ENCODE measurements at regions not wholly inside any gene's neighbourhood (a gene's known extent, or its start where the extent isn't known, plus 50 kb on each side); places are given as distances from the start of the nearest gene placed in this dataset.

DNA sequence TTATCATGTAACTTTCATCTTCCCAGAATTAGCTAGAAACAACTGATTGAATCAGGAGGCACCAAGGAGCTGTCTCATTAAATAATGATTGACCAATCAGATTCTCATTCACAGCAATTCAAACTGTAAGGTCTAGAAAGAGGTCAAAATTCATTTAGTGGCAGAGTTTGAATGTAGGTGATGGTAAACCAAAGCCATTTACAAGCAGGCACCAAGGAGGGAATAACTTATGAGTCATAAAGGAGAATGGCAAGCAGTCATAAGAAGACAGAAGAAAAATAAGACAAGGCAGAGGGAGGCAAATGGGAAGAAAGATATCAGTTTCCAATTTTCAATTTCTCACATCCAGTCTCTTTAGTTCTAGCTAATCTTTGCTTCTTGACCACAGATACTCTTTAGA lies 52.9 kb upstream of the DEFB112 start:
- Histone ChIP-seq H3K4me3 (no peak overlapping the region), H3K27ac (no peak overlapping the region)

- H3K4me3 ChIP-seq, result no peak overlapping the region
Measured at GRCh38 chr6:50110587-50110986, 60.9 kb upstream of the DEFB112 start.

GRCh38 chr6:50112981-50113857 lies 63.5 kb upstream of the DEFB112 start:
- no peak overlapping the region for H3K27ac ChIP-seq
- no peak overlapping the region for H3K4me3 ChIP-seq

More at GRCh38 chr6:50110587-50110986, 60.9 kb upstream of the DEFB112 start:
- H3K27ac ChIP-seq, result no peak overlapping the region

- H3K27ac ChIP-seq, result no peak overlapping the region
- H3K4me3 ChIP-seq, result no peak overlapping the region
Measured at GRCh38 chr6:50116390-50116789, 66.7 kb upstream of the DEFB112 start.

DNA sequence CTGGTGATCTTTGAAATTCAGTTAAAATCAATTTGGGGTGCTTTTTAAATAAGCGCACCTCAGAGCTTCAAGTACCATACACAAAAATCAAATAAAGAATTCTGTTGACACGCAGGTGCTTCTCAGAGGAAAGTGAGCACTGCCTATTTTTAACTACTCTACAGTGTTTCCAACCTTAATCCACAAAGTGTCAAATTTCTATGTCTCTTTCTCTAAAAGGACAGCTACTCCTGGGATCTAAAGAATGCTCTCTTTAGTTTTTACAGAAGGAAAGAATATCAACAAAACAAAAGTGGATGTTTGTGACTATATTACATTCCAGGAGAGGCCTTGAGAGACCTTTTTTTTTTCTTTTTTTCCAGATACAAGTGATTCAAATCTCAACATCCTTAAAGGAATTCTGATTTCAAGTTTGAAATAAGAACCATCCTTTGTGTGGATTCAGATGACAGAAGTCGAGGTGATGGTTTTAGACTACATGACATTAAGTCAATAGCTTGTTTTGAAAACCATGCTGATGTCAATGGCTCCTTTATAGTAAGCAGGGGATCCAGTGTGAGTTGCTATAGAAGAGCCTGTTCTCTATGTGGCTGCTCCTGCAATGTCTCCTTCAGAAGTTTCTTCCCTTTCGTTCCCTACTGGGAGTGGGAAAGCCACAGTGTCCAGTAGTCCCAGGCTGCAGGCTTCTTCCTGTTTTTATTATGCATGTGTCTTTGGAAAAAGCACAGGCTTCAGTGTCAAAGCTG lies 67.2 kb upstream of the DEFB112 start:
- Histone ChIP-seq H3K27ac (no peak overlapping the region), H3K4me3 (no peak overlapping the region)

DNA sequence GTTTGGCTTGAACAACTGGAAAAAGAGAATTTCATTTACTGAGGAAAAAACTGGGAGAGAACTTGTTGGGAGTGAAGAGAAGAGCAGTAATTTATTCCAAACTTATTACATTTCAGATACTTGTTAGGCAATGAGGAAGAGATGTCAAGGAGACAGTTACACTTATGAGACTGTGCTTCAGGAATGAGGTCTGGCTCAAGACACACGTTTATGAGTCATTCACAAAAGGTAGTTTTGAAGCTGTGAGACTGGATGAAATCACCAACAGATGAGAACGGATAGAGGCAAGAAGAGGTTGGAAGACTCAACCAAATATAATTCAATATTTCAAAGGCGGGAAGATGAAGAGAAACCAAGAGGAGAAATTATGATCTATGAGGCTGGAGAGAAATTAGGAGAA lies 70.6 kb upstream of the DEFB112 start:
- Histone ChIP-seq H3K4me3 (no peak overlapping the region), H3K27ac (no peak overlapping the region)

GRCh38 chr6:50123688-50124087 lies 74.0 kb upstream of the DEFB112 start:
- no peak overlapping the region for H3K27ac ChIP-seq
- H3K4me3 ChIP-seq, result no peak overlapping the region

GRCh38 chr6:50124572-50124971 lies 74.8 kb upstream of the DEFB112 start:
- Histone ChIP-seq H3K4me3 (no peak overlapping the region), H3K27ac (no peak overlapping the region)

- no peak overlapping the region for H3K27ac ChIP-seq
- H3K4me3 ChIP-seq, result no peak overlapping the region
Measured at GRCh38 chr6:50128420-50129005, 78.8 kb upstream of the DEFB112 start.

DNA sequence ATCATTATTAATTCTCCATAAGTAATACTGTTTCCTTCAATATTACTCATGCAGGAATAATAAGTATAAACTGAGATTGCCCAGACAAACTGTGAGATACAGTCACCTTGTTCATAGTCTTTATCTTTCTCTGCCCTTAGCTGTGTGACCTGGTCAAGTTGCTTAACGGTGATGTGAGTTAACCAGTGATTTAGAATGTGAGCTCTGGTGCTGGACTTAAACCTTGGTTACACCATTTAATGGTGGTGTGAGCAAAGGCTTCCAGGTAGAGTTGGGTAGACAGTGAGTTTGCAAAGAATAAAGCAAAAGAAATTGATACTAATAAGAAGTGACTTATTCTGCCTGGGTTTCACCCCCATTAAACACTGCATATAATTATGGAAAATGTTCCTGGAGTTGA lies 86.2 kb upstream of the DEFB112 start:
- H3K27ac ChIP-seq, result no peak overlapping the region
- H3K4me3 ChIP-seq, result no peak overlapping the region

DNA sequence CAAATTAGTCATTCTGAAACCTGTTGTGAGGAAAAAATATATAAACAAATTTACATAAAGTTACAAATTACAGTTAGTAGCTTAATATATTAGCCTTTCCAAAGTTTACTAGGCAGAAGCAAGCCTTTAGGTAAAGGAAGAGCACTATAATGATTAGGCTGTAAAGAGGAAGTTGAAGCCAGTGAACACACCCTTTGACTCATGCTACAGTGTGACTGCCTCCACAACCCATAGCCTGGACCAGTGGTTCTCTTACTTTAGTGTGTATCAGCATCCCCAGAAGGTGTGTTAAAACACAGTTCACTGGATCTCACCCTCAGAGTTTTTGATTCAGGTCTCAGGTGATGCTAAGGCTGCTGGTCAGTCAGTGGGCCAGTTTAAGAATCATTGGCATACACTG lies 91.4 kb upstream of the DEFB112 start:
- no peak overlapping the region for H3K27ac ChIP-seq
- H3K4me3 ChIP-seq, result no peak overlapping the region

DNA sequence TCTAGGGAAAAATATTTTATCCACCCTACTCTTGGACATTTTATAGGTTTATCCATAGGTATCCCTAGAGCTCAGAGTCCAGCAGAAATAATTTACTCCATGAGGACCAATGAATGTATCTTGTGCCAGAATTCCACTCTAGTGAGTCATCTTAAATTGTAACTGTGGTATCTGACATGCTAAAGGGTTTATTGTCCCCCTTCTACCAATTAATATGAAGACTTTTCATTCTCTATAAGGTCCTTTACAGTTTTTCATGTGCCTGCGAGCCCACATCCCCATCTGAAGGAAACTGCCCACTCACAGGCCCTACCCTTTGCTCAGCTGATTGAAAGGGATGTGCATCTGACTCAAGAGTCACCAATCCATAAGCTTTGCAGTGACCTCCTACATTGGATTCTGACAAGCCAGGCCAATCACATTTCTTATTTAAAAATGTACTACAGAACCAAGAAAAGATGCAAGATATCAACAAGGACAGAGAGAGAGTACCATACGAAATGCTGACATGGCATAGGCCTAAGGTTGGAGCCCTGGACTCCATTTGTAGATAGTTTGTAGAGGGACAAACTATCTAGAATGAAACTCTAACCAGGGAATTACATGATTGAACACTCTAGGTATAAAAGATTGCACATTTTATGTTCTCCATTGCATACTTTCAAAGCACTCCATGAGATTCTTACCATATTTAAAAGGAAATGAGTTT lies 93.4 kb upstream of the DEFB112 start:
- H3K27ac ChIP-seq, result no peak overlapping the region

GRCh38 chr6:50145125-50145524 lies 95.4 kb upstream of the DEFB112 start:
- Histone ChIP-seq H3K4me3 (no peak overlapping the region), H3K27ac (no peak overlapping the region)

More for the DNA sequence above, 93.4 kb upstream of the DEFB112 start:
- no peak overlapping the region for H3K4me3 ChIP-seq

DNA sequence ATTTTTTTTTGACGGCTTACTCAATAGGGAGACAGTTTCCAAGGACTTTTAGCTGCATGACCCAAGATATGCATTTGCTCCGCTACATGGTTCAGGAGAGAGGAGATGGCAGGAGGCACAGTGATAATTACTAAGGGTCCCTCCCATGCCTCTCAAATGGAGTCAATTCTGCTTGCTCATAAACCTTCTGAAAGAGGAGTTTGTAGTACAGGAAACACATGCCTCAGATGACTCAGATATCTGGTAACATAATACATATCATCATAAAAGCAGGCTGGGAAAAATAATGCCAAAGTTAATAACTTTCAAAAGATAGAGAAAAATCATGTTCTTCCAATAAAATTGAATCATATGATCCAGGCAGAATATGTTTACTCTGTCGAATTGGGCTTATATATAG lies 97.6 kb upstream of the DEFB112 start:
- H3K4me3 ChIP-seq, result no peak overlapping the region
- H3K27ac ChIP-seq, result no peak overlapping the region

DNA sequence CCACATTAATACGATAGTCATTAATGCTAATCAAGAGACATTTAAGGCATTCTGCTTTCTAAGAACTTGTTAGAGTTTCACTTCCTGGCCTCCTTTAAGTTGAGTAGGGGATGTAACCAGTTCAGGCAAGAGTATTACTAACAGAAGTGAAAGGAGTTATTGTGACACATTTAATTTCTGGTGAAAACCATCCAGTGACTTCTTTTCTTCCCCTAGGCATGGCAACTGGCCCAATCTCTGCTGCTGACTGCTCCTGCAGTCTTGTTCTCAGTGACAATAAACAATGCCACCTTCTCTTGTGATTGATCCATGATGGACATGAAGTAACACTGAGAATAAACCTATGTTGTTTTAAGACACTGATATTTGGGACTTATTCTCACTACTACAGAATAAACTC lies 130.9 kb upstream of the DEFB112 start:
- H3K27ac ChIP-seq, result no peak overlapping the region
- H3K4me3 ChIP-seq, result no peak overlapping the region

GRCh38 chr6:50185006-50185405 lies 135.3 kb upstream of the DEFB112 start:
- no peak overlapping the region for H3K4me3 ChIP-seq
- H3K27ac ChIP-seq, result no peak overlapping the region

GRCh38 chr6:50187351-50187921 lies 137.7 kb upstream of the DEFB112 start:
- H3K4me3 ChIP-seq, result no peak overlapping the region
- no peak overlapping the region for H3K27ac ChIP-seq

DNA sequence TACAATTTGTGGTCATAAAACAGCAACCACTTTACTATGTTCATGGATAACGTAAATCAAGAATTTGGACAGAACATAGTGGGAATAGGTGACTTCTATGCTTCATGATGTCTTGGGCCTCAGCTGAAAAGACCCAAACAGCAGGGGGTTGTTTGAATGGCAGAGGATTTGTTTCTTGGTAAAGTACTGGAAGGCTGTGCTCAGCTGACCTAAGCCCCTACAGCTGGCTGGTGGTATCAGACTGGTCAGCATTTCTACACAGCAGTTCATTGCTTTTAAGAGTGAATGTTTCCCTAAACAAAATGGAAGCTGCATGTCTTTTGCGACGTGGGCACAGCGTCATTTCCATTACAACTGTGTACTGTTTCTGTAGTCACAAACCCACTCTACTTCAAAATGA lies 148.5 kb upstream of the DEFB112 start:
- Histone ChIP-seq H3K4me3 (no peak overlapping the region), H3K27ac (no peak overlapping the region)

- Histone ChIP-seq H3K4me3 (no peak overlapping the region), H3K27ac (no peak overlapping the region)
Measured at GRCh38 chr6:50202766-50203165, 153.0 kb upstream of the DEFB112 start.

- Histone ChIP-seq H3K4me3 (no peak overlapping the region), H3K27ac (no peak overlapping the region)
Measured at GRCh38 chr6:50211582-50211981, 161.9 kb upstream of the DEFB112 start.

Measured in skin epidermis (tissue), 12 donors.